Progenitor cell of endocrine pancreas (in vitro differentiated cells): ENCODE measurements at regions not wholly inside any gene's neighbourhood (a gene's known extent, or its start where the extent isn't known, plus 50 kb on each side); places are given as distances from the start of the nearest gene placed in this dataset.
"Not testable (repeated sequence)": the region's sequence is repeated elsewhere in the genome, so short reads cannot be mapped to it uniquely, and the experiment has no call there.

Source experiments
- DNase-seq: peaks from one replicate; pipeline ENCODE4 v3.0.0; 2021; ENCODE audit warnings: low spot score; ENCODE audit not compliant: unreplicated experiment
- H3K27ac Mint-ChIP-seq: 2 replicates; pipeline ENCODE4 v1.8.0; 2021; ENCODE audit warnings: mild to moderate bottlenecking, moderate library complexity, mixed read lengths
- H3K27me3 Mint-ChIP-seq: 2 replicates; pipeline ENCODE4 v1.8.0; 2021; ENCODE audit warnings: mixed read lengths
- H3K36me3 Mint-ChIP-seq: 2 replicates; pipeline ENCODE4 v1.8.0; 2022; ENCODE audit warnings: mixed read lengths; ENCODE audit not compliant: insufficient read depth
- H3K4me1 Mint-ChIP-seq: 2 replicates; pipeline ENCODE4 v1.8.0; 2021; ENCODE audit warnings: low read depth, mixed read lengths
- H3K4me3 Mint-ChIP-seq: 2 replicates; pipeline ENCODE4 v1.8.0; 2021; ENCODE audit warnings: low read depth, mild to moderate bottlenecking, moderate library complexity, mixed read lengths
- H3K9me3 Mint-ChIP-seq: 2 replicates; pipeline ENCODE4 v1.8.0; 2021; ENCODE audit warnings: low read depth, mixed read lengths
- CTCF ChIP-seq: fragments of 200-600 bp; sonication (generic); IDR thresholded peaks from one replicate; pipeline ENCODE4 v1.5.0; 2021; ENCODE audit warnings: antibody characterized with exemption, mild to moderate bottlenecking; ENCODE audit not compliant: unreplicated experiment

- DNase-seq, result no peak
- Mint-ChIP-seq H3K4me3 (no peak overlapping the region), H3K27me3 (no peaks in the 10 kb centered on the region), H3K4me1 (peaks cover 3% of the 10 kb centered on the region), H3K36me3 (no peaks in the 10 kb centered on the region), H3K9me3 (peaks cover 3% of the 10 kb centered on the region), H3K27ac (no peak overlapping the region)
- TF ChIP-seq CTCF, result no peak
Observed at GRCh38 chr11:130560781-130561109, 112.3 kb downstream of the ADAMTS15 start.

- Mint-ChIP-seq H3K4me3 (no peak overlapping the region), H3K27me3 (peaks cover 5% of the 10 kb centered on the region), H3K9me3 (peaks cover 3% of the 10 kb centered on the region), H3K36me3 (no peaks in the 10 kb centered on the region), H3K4me1 (peaks cover 3% of the 10 kb centered on the region), H3K27ac (no peak overlapping the region)
- TF ChIP-seq CTCF, result no peak
- DNase-seq, result no peak
Observed at GRCh38 chr11:130561441-130561881, 113.0 kb downstream of the ADAMTS15 start.

GRCh38 chr11:130562549-130562948 lies 114.1 kb downstream of the ADAMTS15 start:
- Mint-ChIP-seq H3K4me1 (peaks cover 3% of the 10 kb centered on the region), H3K36me3 (no peaks in the 10 kb centered on the region), H3K27ac (no peak overlapping the region), H3K4me3 (no peak overlapping the region), H3K27me3 (peaks cover 16% of the 10 kb centered on the region), H3K9me3 (peaks cover 3% of the 10 kb centered on the region)
- no peak for TF ChIP-seq CTCF
- DNase-seq, result no peak

- H3K9me3 Mint-ChIP-seq, H3K4me3 Mint-ChIP-seq: not testable (repeated sequence)
Observed at GRCh38 chr11:130566360-130566759, 117.9 kb downstream of the ADAMTS15 start.

GRCh38 chr11:130571519-130571918 lies 123.1 kb downstream of the ADAMTS15 start:
- Mint-ChIP-seq H3K4me1 (no peaks in the 10 kb centered on the region), H3K27ac (no peak overlapping the region), H3K27me3 (peaks cover 30% of the 10 kb centered on the region), H3K9me3 (no peaks in the 10 kb centered on the region), H3K4me3 (no peak overlapping the region), H3K36me3 (no peaks in the 10 kb centered on the region)
- TF ChIP-seq CTCF, result no peak
- DNase-seq, result no peak

More at GRCh38 chr11:130566360-130566759, 117.9 kb downstream of the ADAMTS15 start:
- not testable (repeated sequence) for H3K36me3 Mint-ChIP-seq, H3K27ac Mint-ChIP-seq, H3K4me1 Mint-ChIP-seq, DNase-seq
- H3K27me3 Mint-ChIP-seq, result peaks cover 27% of the 10 kb centered on the region

GRCh38 chr11:130571947-130572584 lies 123.6 kb downstream of the ADAMTS15 start:
- Mint-ChIP-seq H3K27me3 (peaks cover 25% of the 10 kb centered on the region), H3K36me3 (no peaks in the 10 kb centered on the region)

More at GRCh38 chr11:130571947-130572584, 123.6 kb downstream of the ADAMTS15 start:
- TF ChIP-seq CTCF, result no peak
- Mint-ChIP-seq H3K4me3 (no peak overlapping the region), H3K9me3 (no peaks in the 10 kb centered on the region), H3K27ac (no peak overlapping the region), H3K4me1 (no peaks in the 10 kb centered on the region)
- DNase-seq, result no peak
